KBM-7 (cell line): ENCODE measurements at regions not wholly inside any gene's neighbourhood (a gene's known extent, or its start where the extent isn't known, plus 50 kb on each side); places are given as distances from the start of the nearest gene placed in this dataset.

Experiments used
- DNase-seq: peaks from one replicate; pipeline ENCODE4 v3.0.0-alpha.2; 2015
- in situ Hi-C: fragments of 300-500 bp; cut with MboI; formaldehyde crosslinking; loops from 2 replicates; pipeline ENCODE4 v1.14.3; 2020; ENCODE audit warnings: low sequenced_read_pairs, low pct_unique_long_range_greater_than_20kb, mixed read lengths

DNA sequence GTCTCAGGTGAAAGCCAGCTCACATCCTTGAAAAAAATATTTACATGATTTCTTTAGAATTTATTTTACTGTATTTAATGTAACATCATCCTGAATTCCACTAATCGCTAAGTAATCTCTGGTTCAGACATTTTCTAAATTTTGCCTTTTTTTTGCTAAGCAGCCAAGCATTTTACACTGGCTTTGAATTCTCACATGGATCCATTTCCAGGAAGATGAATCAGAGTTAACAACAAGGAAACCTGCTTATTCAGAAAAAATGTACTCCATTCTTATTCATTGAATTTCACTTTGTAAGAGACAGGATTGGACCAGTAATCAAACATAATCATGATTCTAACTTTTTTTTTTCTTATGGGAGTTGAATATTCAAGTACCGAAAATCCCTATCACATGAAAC, 1785.1 kb upstream of the FLRT2 start:
- no peak for DNase-seq
- in situ Hi-C loops: no loop called here

DNA sequence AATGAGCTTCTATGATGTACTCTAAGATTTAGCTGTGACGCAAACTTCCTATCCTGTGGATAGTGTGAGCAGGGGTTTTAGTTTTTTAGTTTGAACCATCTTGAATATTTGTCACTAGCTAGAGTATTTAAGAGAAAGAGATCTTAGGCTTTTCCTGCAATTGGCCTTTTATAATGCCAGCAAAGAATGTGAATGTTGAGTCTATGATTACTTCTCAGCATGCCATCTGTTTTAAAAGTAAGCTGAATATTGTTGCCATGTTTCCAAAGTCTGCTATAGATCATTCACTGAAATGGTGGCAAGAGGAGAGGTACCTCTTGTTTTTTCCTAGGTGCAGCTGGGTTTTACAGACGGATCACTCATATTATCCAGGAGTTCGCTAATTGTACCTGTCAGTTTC, 1783.6 kb upstream of the FLRT2 start:
- no peak for DNase-seq
- in situ Hi-C loops: no loop called here

DNA sequence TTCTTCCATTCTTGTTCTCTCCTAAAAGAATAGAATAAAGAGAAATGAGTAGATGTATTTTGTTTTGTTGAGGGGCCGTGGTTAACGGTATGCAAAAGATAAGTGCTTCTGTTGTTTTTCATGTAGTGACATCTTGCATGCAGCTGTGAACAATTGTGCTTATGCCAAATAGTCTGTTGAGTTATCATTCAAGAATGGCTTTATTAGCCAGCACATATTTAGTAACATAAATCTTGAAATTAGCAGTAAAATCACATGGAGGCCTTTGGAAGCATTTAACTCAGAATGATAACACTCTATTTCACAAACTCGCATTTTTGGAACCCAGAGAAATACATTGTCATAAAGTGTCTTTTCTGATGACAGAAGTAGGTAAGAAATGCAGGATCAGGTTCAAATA, 1772.0 kb upstream of the FLRT2 start:
- no peak for DNase-seq
- in situ Hi-C loops: no loop called here

DNA sequence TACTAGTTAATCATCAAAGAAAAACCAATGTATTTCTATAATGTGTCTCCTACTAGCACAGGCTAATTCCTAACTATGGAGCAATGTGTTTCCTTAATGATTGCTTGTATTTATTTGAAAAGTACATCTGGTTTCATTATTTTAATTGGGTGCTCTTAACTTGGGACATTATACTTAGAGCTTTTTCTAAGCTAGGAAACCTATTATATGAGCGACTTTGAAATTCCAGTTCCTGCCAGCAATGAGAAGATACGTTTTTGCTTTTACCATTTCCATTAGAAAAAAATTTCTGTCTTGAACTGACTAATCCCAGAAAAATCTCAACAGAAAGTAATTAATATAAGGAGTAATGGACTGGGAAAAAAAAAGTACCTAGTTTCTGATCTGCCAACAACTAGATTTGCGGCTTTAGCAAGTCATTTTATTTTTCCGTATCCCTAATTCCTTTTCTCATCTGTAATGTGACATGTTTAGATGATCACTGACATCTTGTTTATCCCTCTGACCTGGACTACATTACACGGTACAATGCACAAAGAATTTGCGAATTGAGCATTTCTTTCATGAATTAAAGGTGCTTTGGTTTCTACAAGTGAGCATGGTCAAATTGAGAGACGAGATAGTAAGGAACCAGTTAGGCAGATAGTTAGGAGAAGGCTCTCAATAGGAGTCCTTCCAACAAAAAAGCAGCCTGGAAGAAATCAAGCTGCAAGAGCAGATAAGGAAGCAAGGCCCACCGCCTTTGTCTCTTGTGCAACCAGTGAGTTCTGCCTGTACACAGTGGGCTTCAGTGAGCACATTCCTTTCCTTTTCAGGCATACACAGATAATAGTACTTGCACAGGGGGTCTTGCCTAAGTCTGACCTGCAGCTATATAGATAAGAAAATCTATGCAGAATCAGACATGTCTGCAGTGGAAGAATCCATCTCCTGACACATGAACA, 1765.0 kb upstream of the FLRT2 start:
- no peak for DNase-seq
- in situ Hi-C loops: no loop called here

- no peak for DNase-seq
- in situ Hi-C loops: no loop called here
Observed at GRCh38 chr14:83777516-83777915, 1752.4 kb upstream of the FLRT2 start.

DNA sequence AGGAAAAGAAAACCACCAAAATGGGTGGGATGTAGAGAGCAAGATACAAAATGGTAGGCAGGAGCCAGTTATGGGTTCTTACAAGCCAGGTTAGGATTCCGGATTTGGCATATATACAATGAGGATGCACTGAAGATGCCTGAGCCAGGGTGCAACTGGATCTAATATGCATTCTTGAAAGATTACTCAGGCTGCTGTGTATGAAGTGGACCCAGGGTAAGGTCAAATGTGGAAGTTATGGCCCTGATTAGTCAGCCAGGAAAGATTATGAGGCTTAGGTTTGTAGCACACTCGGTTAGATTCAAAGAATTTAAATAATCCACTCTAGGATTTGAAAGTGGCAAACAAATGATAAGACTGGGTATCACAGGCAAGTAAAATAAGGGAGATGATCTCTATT, 1750.7 kb upstream of the FLRT2 start:
- in situ Hi-C loops: no loop called here
- DNase-seq: no peak

DNA sequence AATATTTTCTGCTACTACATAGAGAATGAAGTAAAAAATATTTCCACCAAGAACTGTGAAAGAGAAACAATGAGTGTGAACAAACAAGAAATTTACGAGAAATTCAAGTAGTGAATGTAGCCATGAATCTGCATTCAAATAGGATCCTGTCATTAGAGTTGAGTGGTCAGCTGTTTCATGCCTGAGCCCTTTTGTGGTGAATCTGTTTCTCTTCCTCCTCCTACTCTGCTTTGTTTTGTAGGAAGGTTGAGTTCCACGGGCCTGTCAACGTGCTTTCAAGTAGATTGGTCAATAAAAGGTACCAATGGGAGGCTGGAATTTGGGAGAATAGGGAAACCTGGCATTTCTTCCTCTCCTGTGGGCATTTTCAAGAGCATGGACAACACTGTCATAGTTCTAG, 1749.6 kb upstream of the FLRT2 start:
- no peak for DNase-seq
- in situ Hi-C loops: no loop called here

DNA sequence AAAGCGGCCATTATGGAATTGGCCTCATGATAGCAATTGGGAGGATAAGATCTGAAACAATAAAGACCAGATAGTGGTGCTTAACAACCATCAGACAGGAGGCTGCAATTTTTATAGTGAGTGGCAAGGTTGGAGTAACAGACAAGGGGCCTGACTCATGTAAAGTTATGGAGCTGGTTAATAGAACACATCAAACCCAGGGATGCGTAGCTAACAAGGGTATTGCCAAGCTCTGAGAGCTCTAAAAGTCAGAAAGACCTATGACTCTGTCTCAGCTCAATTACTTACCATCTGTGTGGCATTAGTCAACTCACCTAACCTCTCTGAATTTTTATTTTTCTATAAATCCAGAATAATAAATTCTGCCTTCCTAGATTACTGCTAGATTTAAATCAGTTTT, 1731.5 kb upstream of the FLRT2 start:
- in situ Hi-C loops: no loop called here

DNA sequence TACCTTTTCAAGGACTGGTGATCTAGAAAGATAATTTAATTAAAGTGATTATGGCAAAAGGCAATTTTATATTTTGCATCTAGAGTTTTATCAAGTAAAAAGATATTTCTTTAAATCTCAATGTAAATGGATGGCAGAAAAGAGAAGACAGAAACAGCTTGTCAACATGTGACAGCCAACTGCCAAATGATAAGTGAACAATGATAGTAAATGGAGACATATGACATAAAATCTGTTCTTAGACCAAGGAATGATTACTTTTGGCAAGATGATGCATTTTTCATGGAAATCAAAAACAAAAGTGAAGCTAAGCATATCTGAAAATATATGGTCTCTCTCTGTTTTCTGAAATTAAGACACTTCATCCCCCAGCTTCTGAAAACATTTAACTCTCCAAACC, 1730.7 kb upstream of the FLRT2 start:
- in situ Hi-C loops: no loop called here
- DNase-seq: no peak

More for the DNA sequence above, 1731.5 kb upstream of the FLRT2 start:
- no peak for DNase-seq

DNA sequence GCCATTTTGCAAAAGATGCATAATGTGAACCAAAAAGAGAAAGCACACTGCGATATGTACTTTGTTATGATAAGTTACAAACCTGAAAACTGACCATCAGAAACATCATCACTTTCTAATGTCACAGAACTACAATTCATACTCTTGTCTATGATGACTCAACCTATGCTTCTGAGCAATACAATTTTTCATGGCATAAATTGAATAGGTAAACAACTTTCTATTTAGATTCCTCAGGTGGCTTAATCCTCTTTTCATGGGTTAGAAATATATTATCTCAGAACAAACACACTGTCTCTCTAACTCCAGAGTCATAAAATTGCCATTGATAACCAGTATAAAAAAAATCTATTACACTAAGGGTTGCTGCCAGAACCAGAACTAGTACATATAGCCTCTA, 1715.0 kb upstream of the FLRT2 start:
- in situ Hi-C loops: no loop called here

DNA sequence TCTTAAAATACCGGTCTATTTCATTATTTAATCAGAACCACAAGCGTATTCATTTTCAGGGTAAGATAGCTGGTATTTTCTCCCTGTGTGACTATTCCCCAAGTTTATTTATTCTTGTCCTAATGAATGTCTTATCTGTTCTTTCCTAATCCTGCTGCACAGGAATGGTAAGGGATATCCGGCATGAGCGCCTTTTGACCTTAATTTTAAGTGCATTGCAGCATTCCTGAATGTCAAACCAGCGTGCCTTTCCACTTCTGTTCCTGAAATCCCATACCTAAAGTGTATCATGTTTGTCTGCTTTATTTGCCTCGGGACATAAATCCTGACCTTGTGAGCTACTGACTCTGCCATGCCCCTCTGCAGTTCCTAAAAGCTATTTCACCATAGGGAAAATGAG, 1713.2 kb upstream of the FLRT2 start:
- DNase-seq: no peak
- in situ Hi-C loops: no loop called here

More for the DNA sequence above, 1715.0 kb upstream of the FLRT2 start:
- DNase-seq: no peak

GRCh38 chr14:83825843-83826242, 1704.1 kb upstream of the FLRT2 start:
- in situ Hi-C loops: no loop called here
- no peak for DNase-seq

- in situ Hi-C loops: no loop called here
- no peak for DNase-seq
Observed at GRCh38 chr14:83826838-83827237, 1703.1 kb upstream of the FLRT2 start.

DNA sequence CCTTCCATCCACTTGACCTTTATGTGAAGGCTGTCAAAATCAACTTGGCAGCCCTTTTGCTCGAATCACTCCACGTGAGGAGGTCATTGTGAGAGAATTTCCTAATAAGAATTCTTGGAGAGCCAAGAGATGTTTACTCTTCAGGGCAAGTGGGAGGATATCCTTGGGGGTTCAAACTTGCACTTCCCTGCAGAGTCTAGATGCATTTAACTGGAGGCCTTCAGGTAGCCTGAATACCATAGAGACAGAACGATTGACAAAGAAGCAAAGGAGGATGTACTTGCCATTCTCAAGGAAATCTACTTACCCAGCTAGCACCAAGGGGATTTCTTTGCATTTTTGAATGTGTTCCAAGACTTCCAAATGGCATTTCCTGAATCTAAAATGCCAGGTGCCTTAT, 1702.6 kb upstream of the FLRT2 start:
- DNase-seq: no peak

DNA sequence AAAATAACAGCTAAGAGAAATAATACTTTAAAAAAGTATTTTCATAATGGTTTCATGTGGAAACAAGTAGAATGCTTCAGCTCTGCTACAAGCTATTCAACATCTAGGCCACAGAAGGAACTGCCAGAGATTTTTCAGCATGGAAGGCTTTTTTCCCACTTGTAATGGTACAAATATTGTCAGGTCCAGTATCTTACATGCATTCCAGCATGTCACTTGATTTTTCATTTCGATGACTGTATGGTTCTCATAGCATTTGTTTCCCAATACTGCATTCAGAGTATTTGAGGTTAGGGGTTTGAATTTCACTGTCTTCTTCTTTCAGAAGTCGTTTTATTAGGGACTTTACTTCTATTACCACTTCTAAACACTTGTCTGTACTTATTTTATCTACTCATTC, 1701.5 kb upstream of the FLRT2 start:
- DNase-seq: no peak
- in situ Hi-C loops: no loop called here

More for the DNA sequence above, 1702.6 kb upstream of the FLRT2 start:
- in situ Hi-C loops: no loop called here

DNA sequence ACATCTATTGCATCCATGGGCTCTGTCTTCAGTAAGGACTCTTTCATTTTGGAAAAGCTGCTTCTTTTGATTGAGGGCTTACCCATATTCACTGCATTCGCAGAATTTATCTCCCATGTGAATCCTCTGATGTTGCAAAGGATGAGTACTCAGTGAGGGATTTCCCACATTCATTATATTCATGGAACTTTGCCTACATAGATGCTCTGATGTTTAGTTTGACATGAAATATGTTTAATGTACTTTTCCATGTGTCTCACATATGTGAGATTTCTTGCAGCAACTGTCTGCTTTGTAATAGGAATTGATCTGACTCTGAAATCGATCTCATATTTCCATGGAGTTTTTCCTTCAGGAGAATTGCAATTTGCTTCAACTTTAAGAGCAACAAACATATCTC, 1699.6 kb upstream of the FLRT2 start:
- DNase-seq: no peak
- in situ Hi-C loops: no loop called here

DNA sequence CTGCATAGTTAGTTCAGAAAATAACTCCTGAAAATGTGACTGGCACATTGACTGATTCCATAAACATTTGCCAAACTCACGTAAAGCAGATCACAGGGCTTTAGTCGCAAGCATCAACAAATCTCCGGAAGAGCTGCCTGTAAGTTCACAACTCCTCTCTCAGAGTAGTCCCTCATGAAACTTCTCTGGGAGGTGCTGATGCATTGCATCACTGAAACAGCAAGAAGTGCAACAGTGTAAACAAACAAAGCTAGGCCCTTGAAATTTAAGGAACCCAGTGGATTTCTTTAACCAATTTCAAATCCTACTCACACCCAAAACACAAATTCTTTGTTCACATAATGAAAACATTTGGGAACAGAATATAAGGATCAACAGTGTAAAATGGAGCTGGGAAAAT, 1691.7 kb upstream of the FLRT2 start:
- in situ Hi-C loops: no loop called here
- no peak for DNase-seq

DNA sequence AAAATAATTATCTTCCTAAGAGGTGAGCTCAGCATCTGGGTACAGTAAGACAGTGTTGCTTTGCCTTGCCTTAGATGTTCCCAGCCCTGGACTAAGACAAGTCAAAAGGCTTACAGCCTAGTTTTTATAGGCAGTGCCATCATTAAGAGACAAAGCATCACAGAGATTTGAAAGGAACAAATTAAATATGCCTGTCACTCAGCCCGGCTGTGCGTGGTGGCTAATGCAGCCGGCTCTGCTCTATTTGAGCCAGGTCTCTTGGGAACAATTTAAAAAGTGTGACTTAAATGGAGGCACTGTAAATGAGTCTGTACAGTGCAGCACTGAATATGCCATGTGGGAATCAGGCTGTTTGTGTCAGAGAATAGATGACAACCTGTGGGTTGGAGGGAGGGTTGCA, 1687.4 kb upstream of the FLRT2 start:
- no peak for DNase-seq
- in situ Hi-C loops: no loop called here

GRCh38 chr14:83847102-83847501, 1682.8 kb upstream of the FLRT2 start:
- in situ Hi-C loops: no loop called here
- no peak for DNase-seq

GRCh38 chr14:83850092-83850491, 1679.9 kb upstream of the FLRT2 start:
- DNase-seq: no peak
- in situ Hi-C loops: no loop called here

DNA sequence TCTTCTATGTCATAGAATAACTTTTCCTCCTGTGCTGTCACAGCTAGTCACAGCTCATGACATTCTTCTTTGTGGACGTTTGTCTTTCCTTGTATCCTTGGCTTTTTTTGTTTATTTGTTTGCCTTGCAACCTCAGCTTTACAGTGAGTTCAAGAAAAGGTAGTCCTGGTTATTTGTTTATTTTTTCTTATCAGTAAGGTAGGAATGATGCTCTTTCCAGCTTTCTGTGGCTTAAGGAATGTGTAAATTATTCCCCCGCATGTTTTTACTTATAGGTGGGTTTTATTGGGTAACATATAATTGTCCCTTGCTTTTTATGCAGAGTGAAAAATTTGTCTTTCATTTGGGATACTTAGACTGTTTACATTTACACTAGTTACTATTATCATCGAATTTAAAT, 1673.6 kb upstream of the FLRT2 start:
- in situ Hi-C loops: no loop called here
- no peak for DNase-seq
